GM19035 (cell line): ENCODE measurements at regions not wholly inside any gene's neighbourhood (a gene's known extent, or its start where the extent isn't known, plus 50 kb on each side); places are given as distances from the start of the nearest gene placed in this dataset.
"Not testable (repeated sequence)": the region's sequence is repeated elsewhere in the genome, so short reads cannot be mapped to it uniquely, and the experiment has no call there.

Source experiments
- ATAC-seq: cut with Tn5 transposase; IDR thresholded peaks from one replicate; pipeline ENCODE4 v1.9.1; 2021; ENCODE audit not compliant: unreplicated experiment

- ATAC-seq = no peak
Observed at GRCh38 chr1:3989465-3989864, 89.4 kb upstream of the C1orf174 start.

- ATAC-seq = no peak
Observed at GRCh38 chr1:3992103-3992556, 92.1 kb upstream of the C1orf174 start.

GRCh38 chr1:3992746-3993145, 92.7 kb upstream of the C1orf174 start:
- no peak for ATAC-seq

- no peak for ATAC-seq
Observed at GRCh38 chr1:3993619-3994375, 93.7 kb upstream of the C1orf174 start.

GRCh38 chr1:3995141-3995780, 95.2 kb upstream of the C1orf174 start:
- no peak for ATAC-seq

GRCh38 chr1:3996846-3997705, 97.0 kb upstream of the C1orf174 start:
- no peak for ATAC-seq

GRCh38 chr1:3998086-3998485, 98.0 kb upstream of the C1orf174 start:
- no peak for ATAC-seq

GRCh38 chr1:3999514-3999913, 99.4 kb upstream of the C1orf174 start:
- not testable (repeated sequence) for ATAC-seq

GRCh38 chr1:3999941-4000735, 100.1 kb upstream of the C1orf174 start:
- no peak for ATAC-seq

- ATAC-seq = no peak
Observed at GRCh38 chr1:4000811-4001251, 100.8 kb upstream of the C1orf174 start.

GRCh38 chr1:4001461-4001860, 101.4 kb upstream of the C1orf174 start:
- no peak for ATAC-seq

GRCh38 chr1:4002061-4002521, 102.0 kb upstream of the C1orf174 start:
- no peak for ATAC-seq

GRCh38 chr1:4002741-4003140, 102.7 kb upstream of the C1orf174 start:
- ATAC-seq = no peak

- ATAC-seq = no peak
Observed at GRCh38 chr1:4003846-4004505, 103.9 kb upstream of the C1orf174 start.

GRCh38 chr1:4004635-4005430, 104.8 kb upstream of the C1orf174 start:
- ATAC-seq = no peak

GRCh38 chr1:4005431-4005830, 105.4 kb upstream of the C1orf174 start:
- no peak for ATAC-seq

- ATAC-seq = no peak
Observed at GRCh38 chr1:4006676-4007374, 106.8 kb upstream of the C1orf174 start.

GRCh38 chr1:4010284-4010683, 110.2 kb upstream of the C1orf174 start:
- ATAC-seq = no peak
